NCI-H187 treated with DMSO at 0.1 percent for 48 hours (cell line): ENCODE measurements at regions not wholly inside any gene's neighbourhood (a gene's known extent, or its start where the extent isn't known, plus 50 kb on each side); places are given as distances from the start of the nearest gene placed in this dataset.
"Not testable (repeated sequence)": the region's sequence is repeated elsewhere in the genome, so short reads cannot be mapped to it uniquely, and the experiment has no call there.

ENCODE experiments used
- DNase-seq: peaks from one replicate; lab custom pipeline; 2025; lab: John Stamatoyannopoulos, UW

DNA sequence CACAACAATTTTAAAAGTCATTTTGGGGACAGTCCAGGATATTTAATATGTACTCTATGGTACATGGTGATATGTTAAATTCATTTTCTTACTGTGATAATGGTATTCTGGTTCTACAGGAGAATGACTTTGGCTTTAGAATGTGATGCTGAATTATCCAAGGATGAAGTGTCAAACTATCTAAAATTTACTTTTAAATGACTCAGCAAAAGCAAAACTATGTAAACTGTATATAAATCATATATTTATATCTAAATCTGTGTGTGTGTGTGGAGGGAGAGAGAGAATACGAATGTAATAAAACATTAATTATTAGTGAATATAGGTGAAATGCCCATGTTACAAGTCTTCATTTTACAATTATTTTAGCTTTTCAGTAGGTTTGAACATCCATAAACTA, 733.8 kb upstream of the CA10 start:
- DNase-seq: no peak

DNA sequence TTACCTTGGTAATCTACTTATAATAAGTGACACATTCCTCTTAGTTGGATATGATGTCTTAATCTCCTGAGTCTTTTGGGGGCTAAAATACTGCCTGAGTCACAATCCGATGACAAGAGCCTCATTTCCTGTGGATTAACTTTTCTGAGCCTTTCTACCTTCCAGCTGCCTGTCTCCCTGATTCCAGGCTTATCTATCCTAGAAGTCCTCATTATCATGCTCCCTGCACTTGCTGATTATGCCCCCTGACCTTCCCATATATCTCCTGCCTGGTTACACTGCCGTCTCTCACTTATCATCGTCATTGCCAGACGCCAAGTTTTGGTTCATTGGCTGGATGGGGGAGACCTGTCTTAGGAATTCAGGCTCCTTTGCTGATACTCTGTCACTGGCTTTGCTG, 727.4 kb upstream of the CA10 start:
- no peak for DNase-seq

DNA sequence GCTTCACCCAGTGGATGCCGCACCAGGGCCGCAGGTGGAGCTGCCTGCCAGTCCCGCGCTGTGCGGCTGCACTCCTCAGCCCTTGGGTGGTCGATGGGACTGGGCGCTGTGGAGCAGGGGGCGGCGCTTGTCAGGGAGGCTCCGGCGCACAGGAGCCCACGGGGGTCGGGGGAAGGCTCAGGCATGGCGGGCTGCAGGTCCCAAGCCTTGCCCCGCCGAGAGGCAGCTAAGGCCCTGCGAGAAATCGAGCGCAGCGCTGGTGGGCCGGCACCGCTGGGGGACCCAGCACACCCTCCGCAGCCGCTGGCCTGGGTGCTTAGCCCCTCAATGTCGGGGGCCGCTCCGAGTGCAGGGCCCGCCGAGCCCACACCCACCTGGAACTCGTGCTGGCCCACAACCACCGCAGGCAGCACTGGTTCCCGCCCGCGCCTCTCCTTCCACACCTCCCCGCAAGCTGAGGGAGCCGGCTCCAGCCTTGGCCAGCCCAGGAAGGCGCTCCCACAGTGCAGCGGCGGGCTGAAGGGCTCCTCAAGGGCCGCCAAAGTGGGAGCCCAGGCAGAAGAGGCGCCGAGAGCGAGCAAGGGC, 725.5 kb upstream of the CA10 start:
- DNase-seq: not testable (repeated sequence)

DNA sequence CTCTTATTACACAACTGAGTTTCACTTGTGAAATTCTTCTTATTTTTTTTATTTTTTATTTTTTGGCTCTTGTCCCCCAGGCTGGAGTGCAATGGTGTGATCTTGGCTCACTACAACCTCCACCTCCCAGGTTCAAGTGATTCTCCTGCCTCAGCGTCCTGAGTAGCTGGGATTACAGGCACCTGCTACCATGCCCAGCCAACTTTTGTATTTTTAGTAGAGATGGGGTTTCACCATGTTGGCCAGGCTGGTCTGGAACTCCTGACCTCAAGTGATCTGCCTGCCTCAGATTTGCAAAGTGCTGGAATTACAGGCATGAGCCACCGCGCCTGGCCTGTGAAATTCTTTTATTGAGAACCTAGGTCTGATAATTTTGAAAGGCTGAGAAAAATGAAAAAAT, 688.3 kb upstream of the CA10 start:
- DNase-seq: not testable (repeated sequence)

DNA sequence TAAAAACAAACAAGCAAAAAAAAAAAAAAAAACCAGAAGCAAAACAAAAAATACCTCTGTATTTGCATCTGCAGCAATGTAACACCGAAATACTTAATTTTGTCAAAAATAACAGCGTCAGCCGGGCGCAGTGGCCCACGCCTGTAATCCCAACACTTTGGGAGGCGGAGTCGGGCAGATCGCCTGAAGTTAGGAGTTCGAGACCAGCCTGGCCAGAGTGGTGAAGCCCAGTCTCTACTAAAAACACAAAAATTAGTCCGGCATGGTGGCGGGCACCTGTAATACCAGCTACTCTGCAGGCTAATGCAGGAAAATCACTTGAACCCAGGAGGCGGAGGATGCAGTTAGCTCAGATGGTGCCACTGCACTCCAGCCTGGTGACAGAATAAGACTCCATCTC, 683.5 kb upstream of the CA10 start:
- no peak for DNase-seq

DNA sequence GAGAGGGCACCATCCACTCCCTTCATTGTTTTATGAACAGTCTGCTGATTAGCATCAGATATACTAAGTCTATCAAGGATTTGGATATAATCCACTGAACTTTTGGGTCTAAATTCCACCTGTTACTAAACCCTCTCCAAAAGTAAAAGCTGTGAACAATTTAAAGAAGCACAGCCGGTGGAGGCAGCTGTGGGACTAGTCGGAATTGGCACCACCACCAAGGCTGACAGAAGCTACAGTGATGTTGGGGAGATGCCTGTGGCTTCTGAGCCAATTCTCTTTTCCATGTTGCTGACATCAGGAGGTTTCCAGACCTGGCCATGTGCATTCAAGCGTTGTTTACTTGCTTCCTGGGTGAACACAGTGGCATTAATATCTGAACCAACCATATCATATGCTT, 679.0 kb upstream of the CA10 start:
- no peak for DNase-seq

DNA sequence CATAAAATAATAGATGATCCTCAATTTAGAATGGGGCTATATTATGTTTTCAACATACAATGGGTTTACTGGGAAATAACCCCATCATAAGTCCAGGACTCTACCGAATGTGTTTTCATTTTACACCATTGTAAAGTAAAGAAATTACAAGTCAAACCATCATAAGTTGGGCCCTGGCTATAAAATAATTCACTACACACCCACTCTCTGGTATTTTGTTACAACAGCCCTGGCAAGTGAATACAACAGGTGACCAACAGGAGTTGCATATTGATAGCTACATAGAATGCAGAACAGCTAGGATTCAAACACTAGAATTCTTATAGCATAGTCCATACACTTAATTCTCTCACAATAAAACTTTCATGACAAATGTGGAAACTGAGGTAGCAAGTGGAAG, 673.0 kb upstream of the CA10 start:
- DNase-seq: no peak

DNA sequence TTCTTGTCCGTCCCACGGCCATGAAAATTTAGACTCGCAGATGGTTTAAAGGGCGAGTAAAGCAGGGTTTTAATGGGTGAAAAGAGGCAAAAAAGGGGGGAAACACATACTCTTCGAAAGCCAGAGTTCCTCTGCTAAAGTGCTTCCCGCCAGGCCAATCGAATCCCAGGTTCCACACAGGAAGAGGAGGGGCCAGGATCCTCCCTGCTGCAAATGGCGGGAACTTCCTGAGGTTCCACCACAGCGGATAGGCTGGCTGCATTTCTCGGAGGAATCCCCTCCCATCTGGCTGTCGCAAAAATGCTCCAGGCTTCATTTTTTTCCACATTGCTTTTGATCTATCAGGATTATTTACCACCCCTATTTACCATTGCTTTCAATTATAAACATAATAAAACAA, 670.1 kb upstream of the CA10 start:
- DNase-seq: no peak

DNA sequence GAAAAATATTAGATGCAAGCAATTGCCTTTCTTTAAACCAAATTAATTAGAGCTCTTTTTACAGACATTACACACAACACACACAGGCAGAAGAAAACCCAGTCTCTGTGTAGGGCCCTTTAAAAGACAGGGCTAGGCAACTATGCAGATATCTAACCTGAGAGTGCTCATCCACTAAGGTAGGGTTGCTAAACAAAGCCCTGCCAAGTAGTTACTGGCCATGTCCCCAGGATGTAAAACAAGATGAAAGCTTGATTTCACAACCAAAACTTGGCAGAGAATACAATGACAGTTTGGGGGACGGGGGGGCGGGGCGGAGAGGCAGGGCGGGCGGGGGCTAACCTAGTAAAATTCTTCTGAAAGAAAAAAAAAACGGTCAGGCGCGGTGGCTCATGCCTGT, 669.0 kb upstream of the CA10 start:
- DNase-seq: no peak

DNA sequence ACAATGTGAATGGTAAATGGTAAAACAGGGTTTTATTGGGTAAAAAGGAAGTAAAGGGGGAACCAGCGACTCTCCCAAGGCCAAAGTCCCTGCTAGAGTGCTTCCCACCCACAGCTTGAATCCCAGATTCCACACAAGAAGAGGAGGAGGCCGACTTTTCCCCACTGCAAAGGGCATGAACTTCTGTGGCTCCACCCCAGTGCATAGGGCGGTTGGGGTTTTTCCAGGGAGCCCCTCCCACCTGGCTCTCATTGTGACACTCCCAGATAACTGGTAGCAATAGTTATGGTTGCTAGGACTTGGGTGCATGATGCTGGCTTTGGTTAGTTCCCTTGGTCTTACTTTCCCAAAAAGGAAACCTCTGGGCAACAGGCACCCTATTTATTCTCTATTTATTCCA, 666.0 kb upstream of the CA10 start:
- no peak for DNase-seq

DNA sequence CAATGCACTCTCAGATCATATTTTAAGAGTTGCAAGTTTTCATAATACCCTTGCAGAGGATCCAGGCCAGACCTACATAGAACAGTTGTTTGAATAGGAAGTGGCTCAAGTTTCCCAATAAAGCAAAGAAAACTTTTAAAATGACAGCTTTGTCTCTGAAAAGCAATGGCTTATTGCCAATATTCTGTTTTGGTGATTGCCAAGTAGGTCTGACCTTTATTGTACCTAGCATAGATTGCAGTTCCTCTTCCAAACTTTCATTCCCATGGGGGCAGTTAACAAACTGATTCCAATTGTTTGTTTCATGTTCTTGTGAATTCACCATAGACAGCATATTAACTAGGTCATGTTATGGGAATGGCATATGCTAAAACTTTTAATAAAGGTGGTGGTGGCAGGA, 664.6 kb upstream of the CA10 start:
- DNase-seq: no peak

DNA sequence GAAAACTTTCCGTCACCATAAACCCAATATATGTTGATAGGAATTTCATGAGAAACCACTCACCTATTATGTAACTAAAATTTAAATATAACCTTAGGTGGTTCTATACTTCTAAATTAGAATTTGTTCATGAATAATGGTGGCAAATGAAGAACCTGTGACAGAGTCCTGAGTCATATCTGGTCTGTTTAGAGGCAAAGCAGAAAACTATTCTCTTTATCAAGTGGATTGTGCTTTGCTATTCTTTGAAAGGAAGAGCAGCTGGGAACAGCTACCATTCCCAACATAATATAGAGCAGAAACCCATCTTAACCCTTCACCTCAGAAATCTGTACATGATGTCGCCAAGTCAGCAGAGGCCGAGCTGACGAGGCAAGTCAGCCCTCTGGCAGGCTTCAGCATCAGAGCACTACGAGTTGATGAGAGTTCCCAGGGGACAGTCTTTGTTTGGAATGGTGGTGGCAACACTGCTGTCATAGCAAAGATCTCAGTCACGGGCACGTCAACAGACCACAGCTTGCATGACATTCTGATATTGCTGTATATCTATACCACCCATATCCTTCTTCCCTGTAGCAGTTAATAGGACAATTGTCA, 631.9 kb upstream of the CA10 start:
- DNase-seq: peak; percentile 60

DNA sequence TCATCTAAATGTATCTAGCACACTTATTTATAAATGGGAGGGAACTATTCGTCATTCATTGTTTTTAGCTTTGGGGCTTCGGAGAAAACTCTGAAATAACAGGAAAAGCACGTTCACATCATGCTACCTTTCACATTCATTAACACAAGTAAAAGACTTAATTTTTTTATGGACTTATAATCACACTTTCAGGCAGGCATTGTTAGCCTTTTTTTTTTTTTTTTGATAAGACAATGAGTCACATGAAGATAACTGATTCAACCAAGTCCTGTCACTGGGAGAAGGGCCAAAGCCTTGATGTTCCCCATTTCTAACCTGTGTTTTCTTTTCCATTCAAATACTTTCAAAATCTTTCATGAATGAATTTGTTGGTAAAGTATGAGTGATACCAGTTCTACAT, 631.3 kb upstream of the CA10 start:
- no peak for DNase-seq

DNA sequence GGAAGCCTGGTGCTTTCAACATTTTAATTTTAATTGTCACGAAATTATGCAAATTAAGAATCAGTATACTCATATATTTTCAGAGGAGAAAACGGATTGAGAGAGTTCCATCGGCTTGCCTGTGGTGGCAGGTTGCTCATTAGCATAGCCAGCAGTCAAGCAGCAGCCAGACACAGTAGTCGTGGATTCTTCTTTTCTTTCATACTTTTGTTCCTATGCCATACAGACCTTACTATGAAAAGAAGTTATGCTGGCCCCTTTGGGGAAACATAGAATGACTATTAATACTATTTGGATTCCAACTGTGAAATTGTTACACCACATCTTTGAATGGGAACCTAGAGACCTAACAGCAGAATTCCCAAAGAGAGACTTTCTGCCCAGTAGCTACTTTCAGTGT, 617.7 kb upstream of the CA10 start:
- DNase-seq: no peak

DNA sequence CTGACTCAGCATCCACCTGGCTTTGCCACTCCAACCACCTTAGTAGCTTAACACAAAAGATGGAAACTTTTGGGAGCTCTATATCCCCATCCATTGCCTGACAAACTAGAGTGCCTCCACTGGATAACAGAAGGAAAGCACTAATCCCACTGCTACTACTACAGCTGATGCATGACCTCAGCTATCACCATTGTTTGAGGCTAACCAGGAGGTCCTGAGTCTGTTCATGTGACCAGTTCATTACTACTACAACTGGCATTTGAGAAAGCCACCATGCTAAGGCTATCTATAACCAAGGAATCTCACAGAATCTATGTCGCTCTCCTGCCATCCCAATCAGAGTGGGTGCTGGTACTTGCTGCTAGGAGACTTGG, 604.3 kb upstream of the CA10 start:
- DNase-seq: no peak

DNA sequence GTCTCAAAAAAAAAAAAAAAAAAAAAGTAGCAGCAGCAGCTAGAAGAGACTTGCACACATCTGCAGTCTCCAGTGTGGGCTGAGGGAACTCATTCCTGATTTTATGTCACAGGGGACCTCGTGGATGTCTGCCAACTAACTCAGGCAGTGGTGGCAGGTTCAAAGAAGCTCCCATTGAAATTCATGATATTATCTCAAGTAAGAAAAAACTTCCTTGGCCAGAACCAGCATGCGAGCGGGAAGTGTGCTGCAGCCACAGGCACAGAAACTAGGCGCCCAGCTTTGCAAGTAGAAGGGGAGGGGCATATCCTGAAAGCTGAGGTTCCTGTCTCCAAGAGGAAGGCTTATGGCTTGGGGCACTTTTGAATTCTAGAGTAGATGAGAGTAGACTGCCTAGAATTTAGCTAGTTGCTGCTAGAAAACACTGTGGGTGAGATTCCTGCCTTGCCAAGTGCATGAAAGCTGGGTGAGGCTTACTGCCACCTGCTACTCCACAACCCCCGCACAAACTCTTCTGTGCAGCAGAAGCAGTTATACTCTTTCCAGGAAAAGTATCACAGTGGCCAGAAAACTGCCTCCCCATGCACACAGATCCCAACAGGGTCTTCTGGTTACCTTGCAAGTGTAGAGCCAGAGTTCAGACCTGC, 603.8 kb upstream of the CA10 start:
- no peak for DNase-seq

DNA sequence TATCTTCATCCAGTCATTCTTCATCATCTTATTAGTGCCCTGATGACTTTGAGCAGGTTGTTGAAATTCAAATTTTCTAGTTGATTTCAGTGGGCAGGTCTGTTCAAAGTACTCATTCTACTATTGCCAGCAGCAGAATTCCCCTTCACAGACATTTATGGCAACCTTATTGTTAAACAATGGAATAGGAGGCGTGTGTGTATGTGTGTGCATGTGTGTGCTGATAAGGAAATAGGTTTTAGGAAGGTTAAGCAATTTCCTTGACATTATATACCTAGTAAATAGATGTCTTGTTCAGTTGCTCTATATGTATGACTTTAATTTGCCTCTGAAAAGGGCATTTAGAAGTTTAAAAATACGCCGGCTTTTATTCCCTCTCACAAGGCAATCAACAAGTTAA, 601.4 kb upstream of the CA10 start:
- no peak for DNase-seq

DNA sequence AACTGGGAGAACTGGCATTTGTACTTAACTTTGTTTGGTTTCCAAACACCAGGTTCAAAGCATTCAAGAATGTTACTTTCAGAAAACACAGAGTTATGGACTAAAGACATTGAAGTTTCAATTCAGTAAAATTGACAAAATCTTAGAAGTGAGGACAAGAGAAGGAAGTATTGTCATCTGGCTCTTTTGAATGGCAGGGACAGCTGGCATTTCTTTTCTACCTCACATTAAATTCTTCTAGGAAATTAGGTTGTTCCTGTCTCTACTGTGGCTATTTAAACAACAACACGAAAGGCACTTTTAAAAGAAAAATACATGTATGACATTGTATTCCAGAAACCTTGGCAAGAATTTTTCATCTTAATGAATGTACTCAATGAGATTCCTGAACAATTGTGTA, 600.0 kb upstream of the CA10 start:
- no peak for DNase-seq

DNA sequence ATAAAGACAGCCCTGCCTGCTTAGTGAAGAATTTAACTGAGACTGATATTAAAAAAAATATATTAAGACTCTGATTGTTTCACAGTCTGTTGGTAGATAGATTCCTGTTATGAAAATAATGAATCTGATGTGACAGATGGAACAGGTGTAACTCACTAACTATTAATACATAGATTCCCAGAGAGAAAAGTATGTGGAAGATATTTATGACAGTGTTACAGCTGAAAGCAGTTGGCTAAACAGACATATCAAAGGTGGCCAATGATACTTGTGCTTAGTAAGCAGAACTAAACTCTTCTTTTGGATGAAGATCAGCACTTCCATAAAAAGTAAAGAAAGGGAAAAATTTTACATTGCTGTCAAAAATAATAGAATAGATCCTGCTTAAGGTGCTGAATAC, 598.2 kb upstream of the CA10 start:
- DNase-seq: no peak

DNA sequence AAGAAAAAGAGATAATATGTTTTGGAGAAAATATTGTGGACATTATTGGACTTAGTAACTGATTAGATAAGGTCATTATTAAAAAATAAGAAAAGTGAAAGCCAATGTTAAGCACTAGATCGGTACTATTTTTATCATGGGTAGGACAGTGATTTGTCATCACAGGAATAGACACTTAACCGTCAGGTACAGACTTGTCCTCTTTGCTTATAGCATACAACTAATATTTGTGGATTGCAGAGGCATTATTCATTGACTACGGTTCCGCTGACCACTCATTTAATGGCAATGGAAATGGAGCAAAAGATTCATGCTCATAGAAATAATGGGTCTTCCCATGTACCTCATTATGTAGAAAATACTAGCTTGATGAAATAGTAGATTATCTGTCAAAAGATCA, 596.3 kb upstream of the CA10 start:
- no peak for DNase-seq

DNA sequence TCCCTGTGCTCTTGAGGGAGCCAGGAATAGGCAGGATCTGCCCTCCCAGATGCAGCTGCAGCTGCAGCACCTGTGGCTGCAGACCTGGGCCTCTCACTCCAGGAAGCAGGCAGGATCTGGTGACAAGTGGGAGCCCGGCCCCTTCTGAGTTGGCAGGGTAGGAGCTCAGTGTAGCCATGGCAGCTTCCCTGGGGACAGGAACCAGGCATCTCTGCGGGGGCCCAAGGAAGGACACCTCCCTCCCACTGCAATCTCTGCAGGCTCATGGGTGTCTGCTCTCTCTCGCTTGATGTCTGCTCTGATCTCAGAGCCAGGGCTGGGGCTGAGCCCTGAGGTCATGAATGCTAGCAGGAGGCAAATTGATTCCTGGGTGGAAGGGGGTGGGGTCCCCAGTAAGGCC, 592.5 kb upstream of the CA10 start:
- no peak for DNase-seq

DNA sequence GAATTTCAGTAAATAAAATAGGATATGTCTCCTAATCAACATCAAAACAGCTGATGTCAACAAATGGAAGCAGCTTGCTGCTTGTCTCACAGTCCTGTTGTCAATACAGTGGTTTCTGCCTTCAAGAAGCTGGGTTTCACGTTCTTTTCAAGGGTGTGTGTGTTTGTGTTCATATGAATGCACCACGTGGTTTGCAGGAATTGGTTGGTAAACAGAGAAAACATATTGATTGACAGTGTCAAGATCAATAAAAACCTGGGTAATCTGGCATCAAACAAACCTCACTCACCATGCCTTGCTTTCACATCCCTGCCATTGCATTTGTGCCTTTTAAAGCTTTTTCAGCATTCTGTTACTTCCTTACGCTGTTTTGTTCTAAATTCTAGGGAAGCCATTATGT, 585.7 kb upstream of the CA10 start:
- no peak for DNase-seq

DNA sequence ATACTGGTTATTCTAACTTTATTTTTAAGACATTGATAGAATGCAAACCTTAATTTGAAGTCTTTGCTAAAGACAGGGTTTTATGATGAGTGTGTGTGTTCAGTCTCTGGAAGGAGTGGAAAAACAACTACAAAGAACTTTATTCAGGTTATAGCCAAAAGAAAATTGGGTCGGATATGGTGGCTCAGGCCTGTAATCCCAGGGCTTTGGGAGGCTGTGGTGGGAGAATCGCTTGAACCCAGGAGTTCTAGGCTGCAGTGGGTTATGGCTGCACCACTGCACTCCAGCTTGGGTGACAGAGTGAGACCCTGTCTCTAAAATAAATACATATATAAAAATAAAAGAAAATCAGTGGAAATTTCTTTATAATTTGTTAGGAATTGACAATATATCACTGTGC, 581.5 kb upstream of the CA10 start:
- DNase-seq: no peak

DNA sequence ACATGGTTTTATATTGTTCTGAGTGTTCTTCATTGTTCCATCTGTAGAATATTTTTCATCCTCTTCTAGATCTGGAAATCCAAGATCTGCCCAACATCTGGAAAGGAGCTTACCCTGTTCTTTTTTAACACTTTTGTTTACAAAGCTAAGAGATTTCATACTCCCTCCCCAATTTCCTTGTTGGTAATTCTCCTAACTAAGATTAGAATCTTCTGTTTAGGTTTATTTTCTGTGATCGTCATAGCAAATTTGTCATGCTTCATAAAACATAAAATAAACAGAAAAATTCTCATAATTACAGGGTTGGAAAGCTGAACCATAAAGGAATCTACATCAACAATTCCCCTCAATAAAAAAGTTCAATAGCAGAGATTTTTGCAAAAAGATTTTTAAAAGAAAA, 580.3 kb upstream of the CA10 start:
- no peak for DNase-seq
